ENCODE measurements at regions not wholly inside any gene's neighbourhood (a gene's known extent, or its start where the extent isn't known, plus 50 kb on each side); places are given as distances from the start of the nearest gene placed in this dataset.

DNA sequence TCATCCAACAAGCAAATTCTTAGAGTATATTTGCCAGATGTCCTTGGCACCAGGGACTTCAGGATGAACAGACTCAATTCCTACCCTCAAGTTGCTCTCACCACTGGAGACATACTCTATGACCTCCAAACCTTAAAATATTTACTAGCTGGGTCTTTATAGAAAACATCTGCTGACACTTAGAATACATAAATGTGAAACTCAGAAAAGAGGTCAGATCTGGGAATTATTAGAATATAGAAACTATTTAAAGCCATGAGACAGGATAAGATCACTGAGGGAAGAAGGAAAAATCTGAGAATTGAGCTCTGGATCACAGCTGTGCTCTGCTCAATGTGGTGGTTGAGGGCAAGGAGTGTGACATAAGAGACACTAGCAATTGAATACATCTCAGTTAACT, 695.4 kb upstream of the UBE2E2 start:
- TF ChIP-seq CTCF (IDR thresholded peaks at IDR 0.05) (no peak), POLR2A (IDR thresholded peaks at IDR 0.05) (no peak)
